HG02678 (cell line): ENCODE measurements at regions not wholly inside any gene's neighbourhood (a gene's known extent, or its start where the extent isn't known, plus 50 kb on each side); places are given as distances from the start of the nearest gene placed in this dataset.

Source experiments
- ATAC-seq: cut with Tn5 transposase; IDR thresholded peaks from one replicate; pipeline ENCODE4 v1.9.1; 2021; ENCODE audit warnings: mild to moderate bottlenecking, moderate library complexity; ENCODE audit not compliant: unreplicated experiment

GRCh38 chr18:44467718-44468117 is 213.0 kb upstream of the SETBP1 start:
- ATAC-seq: no peak

- no peak for ATAC-seq
Measured at GRCh38 chr18:44473394-44474066, 207.2 kb upstream of the SETBP1 start.

- no peak for ATAC-seq
Measured at GRCh38 chr18:44474067-44474411, 206.6 kb upstream of the SETBP1 start.

- no peak for ATAC-seq
Measured at GRCh38 chr18:44474591-44474990, 206.1 kb upstream of the SETBP1 start.

GRCh38 chr18:44482761-44483160 is 197.9 kb upstream of the SETBP1 start:
- ATAC-seq: no peak

- no peak for ATAC-seq
Measured at GRCh38 chr18:44495151-44495550, 185.5 kb upstream of the SETBP1 start.

- ATAC-seq: no peak
Measured at GRCh38 chr18:44497311-44497710, 183.4 kb upstream of the SETBP1 start.

GRCh38 chr18:44497757-44498490 is 182.8 kb upstream of the SETBP1 start:
- no peak for ATAC-seq

GRCh38 chr18:44500808-44501610 is 179.7 kb upstream of the SETBP1 start:
- ATAC-seq: no peak

GRCh38 chr18:44502221-44502620 is 178.5 kb upstream of the SETBP1 start:
- no peak for ATAC-seq

- no peak for ATAC-seq
Measured at GRCh38 chr18:44502790-44503189, 177.9 kb upstream of the SETBP1 start.

GRCh38 chr18:44503854-44504253 is 176.8 kb upstream of the SETBP1 start:
- ATAC-seq: no peak

GRCh38 chr18:44507729-44508325 is 172.9 kb upstream of the SETBP1 start:
- peak; percentile 74 for ATAC-seq

- no peak for ATAC-seq
Measured at GRCh38 chr18:44508474-44508873, 172.2 kb upstream of the SETBP1 start.

- no peak for ATAC-seq
Measured at GRCh38 chr18:44509048-44509447, 171.6 kb upstream of the SETBP1 start.

- no peak for ATAC-seq
Measured at GRCh38 chr18:44510390-44510789, 170.3 kb upstream of the SETBP1 start.

GRCh38 chr18:44513233-44513632 is 167.5 kb upstream of the SETBP1 start:
- no peak for ATAC-seq

- no peak for ATAC-seq
Measured at GRCh38 chr18:44514106-44514505, 166.6 kb upstream of the SETBP1 start.

GRCh38 chr18:44514766-44515165 is 165.9 kb upstream of the SETBP1 start:
- ATAC-seq: no peak

- ATAC-seq: no peak
Measured at GRCh38 chr18:44516450-44516849, 164.2 kb upstream of the SETBP1 start.

GRCh38 chr18:44517136-44517535 is 163.6 kb upstream of the SETBP1 start:
- ATAC-seq: no peak
